DMS53 treated with DMSO at 0.1 percent for 48 hours (cell line): ENCODE measurements at regions not wholly inside any gene's neighbourhood (a gene's known extent, or its start where the extent isn't known, plus 50 kb on each side); places are given as distances from the start of the nearest gene placed in this dataset.

Source experiments
- DNase-seq: peaks from one replicate; lab custom pipeline; 2025; ENCODE audit not compliant: unreplicated experiment; lab: John Stamatoyannopoulos, UW

DNA sequence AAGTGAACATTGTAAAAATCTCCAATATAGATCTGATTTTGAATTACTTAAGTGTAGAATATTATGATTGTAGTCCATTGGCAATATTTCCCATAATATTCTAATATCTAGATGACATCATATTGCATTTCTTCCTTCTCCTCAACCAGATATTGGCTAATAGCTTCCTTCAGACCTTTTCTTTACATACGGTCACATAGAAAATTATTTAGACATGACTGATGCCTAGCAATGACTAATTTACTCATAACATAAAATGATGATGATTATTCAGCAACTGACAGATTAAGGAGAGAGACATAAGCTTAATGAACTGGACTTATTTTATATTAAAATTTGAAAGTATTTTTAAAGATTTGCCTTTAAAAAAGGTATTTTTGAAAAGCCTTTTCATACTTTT, 1287.6 kb downstream of the STIM2 start:
- no peak for DNase-seq

DNA sequence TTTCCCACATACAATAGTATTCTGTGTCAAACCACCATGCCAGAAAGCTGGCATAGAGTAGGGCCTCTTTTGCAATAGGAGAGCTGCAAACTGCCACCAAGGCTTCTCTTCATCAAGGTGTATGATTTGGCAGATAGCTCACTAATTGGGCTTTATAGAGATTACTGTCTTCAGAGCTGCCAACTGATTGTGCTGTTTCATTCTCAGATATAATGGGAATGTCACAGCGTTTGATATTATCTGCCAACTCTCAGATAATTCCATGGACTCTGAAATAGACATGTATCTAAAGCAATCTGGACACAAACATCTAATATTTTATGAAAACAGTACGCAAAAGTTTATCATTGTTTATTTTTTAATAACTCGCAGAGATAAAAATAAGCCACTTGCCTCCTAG, 1289.1 kb downstream of the STIM2 start:
- no peak for DNase-seq

DNA sequence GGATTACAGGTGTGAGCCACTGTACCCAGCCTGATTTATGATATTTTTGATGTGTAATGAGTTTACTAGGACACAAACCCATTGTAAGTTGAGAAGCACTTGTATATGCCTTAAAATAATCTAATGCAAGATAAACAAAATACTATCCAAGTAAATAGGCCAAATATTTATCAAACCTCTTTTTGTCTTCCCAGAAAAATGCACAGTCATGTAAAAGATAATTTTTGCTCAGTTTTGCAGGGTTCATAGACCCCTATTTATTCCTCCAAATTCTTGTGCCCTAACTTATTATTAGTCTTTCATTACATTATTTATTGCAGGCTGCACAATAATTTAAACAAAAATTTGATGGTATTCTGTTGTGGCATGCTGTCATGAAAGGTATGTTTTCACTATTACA, 1290.7 kb downstream of the STIM2 start:
- DNase-seq = no peak

GRCh38 chr4:28167411-28167810, 1306.8 kb downstream of the STIM2 start:
- peak; percentile 77 for DNase-seq

GRCh38 chr4:28176942-28177341, 1316.3 kb downstream of the STIM2 start:
- DNase-seq = peak; percentile 25

DNA sequence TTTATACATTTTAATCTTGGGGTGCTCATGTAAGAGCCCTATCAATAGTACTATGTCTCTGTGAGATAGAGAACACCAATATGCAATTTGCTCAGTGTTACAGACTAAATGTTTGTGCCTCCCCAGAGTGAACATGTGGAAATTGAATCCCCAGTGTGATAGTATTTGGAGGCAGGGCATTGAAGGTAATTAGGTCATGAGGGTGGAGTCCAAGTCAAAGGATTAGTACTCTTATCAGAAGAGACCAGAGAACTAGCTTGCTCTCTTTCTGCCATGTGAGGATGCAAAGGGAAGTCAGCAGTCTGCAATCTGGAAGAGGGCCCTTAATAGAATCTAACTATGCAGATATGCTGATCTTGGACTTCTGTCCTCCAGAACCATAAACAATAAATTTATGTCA, 1317.0 kb downstream of the STIM2 start:
- DNase-seq = no peak

DNA sequence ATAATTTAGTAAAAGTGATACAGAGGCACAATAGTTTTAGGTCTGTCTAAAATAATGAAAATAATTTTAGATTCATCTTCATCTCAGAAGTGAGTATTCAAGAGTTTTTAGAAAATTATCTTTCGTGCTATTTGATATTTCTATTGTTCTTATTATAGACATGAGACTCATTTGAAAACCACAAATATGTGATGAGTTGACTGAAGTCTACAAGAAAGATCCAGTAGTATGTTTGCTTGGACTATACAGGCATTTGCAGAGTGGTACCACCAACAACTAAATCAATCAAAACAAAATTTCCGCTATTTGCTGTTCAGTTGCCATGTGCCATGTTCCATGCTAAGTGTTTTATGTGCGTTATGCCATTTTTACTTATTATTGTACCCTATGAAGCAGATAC, 1318.5 kb downstream of the STIM2 start:
- DNase-seq = no peak

DNA sequence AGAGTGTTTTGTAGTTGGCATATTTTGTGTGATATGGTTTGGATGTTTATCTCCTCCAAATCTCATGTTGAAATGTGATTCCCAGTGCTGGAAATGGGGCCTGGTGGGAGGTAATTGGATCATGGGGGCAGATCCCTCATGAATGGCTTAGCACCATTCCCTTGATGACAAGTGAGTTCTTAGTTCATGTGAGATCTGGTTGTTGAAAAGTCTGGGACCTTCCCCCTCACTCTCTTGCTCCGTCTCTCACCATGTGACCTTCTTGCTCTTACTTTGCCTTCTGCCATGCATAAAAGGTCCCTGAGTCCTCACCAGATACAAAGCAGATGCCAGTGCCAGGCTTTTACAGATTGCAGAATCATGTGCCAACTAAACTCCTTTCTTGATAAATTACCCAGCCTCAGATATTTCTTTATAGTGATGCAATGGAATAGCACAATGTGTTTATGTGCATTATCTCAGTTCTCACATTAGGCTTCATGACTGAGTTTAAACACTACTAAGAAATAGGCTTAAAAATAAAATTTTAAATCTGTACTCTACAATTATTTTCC, 1348.8 kb downstream of the STIM2 start:
- DNase-seq = no peak

DNA sequence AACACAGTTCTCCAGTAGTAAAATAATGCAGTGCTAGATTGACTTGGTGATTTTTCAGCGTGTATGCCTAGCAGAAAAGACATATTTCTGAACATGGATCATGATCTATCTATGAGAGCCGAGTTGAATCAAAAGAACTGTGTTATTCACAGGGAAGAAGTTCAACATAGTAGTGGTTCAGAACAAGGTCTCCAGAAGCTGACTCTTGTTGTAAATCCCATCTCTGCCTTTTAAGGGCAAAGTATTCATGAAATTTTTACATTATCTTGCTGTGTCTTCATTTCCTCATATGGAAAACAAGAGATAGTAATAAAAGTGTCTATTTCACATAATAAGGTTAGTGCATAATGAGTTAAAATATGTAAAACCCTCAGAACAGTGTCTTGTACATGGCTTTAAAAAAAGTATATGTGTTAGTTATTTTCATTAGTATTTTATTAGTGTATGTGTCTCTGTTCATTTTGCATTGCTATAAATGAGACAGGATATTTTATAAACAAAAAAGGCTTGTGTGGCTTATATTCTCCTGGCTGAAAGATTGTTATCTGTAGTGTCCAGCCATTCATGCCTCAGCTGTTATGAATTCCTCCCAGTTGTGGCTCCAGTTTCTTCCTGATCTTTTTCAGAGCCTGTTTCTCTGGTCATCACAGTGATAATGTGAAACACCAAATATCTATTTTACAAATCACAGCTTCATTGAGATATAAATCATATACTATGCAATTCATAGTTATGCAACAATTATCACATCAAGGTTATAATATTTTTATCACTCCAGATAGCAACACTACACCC, 1351.2 kb downstream of the STIM2 start:
- DNase-seq = no peak

DNA sequence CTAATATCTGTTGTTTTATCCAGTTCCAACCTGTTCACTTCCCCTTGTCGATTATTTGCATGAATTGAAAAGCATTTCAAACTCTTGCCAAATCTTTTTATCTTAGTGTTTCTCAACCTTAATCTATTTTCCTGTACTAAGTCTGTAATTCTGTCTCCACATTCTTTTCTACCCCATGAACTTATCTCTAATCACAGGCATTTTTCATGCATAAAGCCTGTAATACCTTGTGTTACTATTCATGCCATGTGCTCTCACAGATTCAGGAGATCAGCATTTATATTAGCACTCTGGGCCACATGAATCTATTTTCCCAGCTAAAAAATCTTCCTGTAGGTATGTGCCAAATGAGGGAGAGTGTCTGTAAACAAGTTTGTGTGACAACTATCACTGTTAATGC, 1360.9 kb downstream of the STIM2 start:
- DNase-seq = no peak

DNA sequence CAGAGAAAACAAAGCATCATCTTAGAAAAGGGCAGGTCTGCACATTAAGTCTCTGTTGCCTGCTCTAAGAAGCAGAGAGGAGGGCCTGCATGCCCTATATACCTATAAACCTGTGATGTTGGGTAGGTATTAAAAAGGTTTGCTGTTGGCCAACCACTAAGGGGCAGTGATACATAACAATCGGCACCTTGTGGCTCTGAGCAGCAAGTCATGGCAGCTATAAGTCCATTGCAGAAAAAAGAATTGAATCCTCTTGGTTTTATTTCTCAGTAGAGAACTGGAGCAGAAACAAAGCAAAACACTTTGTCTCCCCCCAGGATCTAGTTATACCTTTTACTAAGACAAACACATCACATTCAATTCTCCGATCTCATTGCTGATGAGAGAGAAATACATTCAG, 1364.4 kb downstream of the STIM2 start:
- DNase-seq = peak; percentile 78

- peak; percentile 15 for DNase-seq
These were observed 1365.2 kb downstream of the STIM2 start for GRCh38 chr4:28225689-28226353.

DNA sequence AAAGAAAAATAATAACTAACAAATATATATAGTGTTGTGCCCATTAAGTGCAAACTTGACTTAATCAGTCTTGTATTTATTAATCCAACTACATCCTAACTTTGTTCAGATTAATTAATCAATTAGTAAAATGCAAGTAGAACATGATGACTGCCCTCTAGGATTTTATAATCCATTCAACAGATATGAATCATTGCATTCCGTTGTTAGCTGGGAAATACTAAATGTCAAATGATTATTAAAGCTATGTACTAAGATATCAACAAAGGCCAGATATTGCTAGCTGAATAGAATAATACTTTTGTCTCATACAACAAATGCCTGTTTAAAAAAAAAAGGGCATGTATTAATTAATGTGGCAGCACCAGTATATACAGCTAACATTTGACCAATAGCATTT, 1366.3 kb downstream of the STIM2 start:
- DNase-seq = no peak

DNA sequence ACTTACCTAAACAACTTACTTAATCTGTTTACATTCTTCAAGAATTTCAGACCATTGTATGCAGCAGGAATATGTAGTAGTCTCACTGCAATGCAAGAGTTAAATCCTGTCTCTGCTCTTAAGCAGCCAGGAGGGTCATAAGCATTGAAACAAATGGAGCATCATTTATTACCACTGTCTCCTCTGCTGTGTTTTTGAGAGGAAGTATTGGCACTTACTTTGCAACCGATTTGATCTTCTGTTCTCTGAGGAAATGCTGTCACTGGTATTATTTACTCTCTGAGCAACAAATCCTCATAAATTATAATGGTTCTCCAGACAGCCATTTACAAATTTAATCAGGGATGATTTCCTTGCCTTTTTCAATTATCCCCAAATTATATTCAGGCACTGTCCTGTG, 1367.1 kb downstream of the STIM2 start:
- no peak for DNase-seq

DNA sequence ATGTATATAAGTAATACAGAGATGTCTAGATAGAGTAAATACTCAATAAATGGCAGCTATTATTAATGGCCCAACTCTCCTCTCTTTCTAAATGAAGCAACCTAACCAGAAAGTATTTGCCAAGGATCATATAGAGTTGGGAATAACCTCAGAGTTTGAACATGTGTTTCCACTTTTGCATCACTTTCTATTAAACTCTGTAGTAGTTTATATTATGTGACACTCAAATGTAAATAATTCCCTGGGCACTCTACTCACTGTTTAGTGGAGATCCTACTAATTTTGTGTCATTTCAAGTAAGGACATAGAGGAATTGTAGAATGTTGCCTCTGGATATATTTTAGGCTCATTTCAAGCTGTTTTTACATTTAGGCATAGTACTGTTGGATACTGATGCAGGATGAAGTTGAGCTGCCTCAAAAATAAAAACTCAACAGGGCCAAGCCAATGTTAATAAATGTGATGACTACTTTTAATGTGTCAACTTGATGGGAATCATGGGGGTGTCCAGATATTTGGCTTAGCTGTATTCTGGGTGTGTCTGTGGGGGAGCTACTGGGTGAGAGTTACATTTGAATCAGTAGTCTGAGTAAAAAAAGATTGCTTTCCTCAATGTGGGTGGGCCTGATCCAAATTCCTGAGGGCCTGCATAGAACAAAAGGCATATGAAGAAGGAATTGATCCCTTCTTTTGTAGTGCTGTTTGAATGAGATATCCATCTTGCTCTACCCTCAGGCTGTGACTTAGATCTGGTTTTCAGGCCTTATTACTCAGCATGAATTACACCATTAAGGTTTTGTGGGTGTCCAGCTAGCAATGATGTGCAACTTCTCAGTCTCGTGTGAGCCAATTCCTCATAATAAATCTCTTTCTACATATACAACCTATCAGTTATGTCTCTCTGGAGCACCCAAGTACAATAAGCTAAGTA, 1368.2 kb downstream of the STIM2 start:
- no peak for DNase-seq

- no peak for DNase-seq
These were observed 1371.7 kb downstream of the STIM2 start for GRCh38 chr4:28232376-28232775.

DNA sequence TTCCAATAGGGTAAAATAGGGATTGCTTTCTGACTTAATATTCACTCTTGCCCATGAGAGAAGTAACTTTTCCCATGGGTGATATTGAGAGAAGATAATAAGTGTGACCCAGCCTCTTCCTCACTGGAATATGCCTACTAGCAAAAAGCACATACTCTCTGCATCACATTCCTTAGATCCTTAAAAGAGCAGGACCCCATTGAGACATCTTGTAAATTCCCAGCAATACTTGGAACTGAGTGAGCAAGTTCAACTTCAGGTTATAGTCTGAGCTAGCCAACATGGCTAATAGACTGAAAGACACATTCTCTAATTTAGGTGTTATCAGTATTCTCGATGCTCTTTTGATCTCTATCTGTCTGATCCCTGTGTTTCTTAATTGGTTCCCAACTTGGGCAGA, 1372.3 kb downstream of the STIM2 start:
- no peak for DNase-seq

- DNase-seq = no peak
These were observed 1373.1 kb downstream of the STIM2 start for GRCh38 chr4:28233724-28234123.

GRCh38 chr4:28238876-28239275, 1378.2 kb downstream of the STIM2 start:
- DNase-seq = no peak

DNA sequence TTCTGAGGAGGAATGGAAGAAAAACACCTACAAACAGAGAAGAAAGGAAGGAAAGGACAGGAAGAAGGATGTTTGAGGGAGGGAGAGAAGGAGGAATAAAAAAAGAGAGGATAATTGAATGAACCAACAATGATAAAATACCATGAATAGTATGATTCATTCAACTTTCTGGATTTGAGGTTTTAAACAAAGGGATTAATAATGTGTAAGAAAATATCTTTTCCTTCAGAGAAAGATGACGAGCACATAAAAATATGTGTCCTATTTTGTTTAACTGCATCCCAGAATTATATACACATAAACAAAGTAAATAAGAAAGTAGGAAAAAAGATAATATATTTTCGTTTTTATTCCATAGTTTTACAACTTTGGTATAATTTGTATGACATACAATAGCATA, 1380.4 kb downstream of the STIM2 start:
- no peak for DNase-seq

- peak; percentile 46 for DNase-seq
These were observed 1387.2 kb downstream of the STIM2 start for GRCh38 chr4:28247805-28248204.
